DND-41 (cell line): ENCODE measurements at regions not wholly inside any gene's neighbourhood (a gene's known extent, or its start where the extent isn't known, plus 50 kb on each side); places are given as distances from the start of the nearest gene placed in this dataset.

Experiments
- ATAC-seq: fragments of 200-7000 bp; cut with Tn5 transposase; 3 replicates; pipeline ENCODE4 v1.9.1; 2021; ENCODE audit warnings: low read depth; ENCODE audit not compliant: insufficient read depth
- DNase-seq: peaks from one replicate; pipeline ENCODE4 v3.0.0-alpha.2; 2020
- H2AFZ ChIP-seq: 2 replicates; pipeline ENCODE4 v1.6.0; 2012; ENCODE audit warnings: low read depth, low read length
- H3K27ac ChIP-seq: 2 replicates; pipeline ENCODE4 v1.5.1; 2012; ENCODE audit warnings: low read length, inconsistent platforms
- H3K27me3 ChIP-seq: fragments of 200-600 bp; sonication (generic); 2 replicates; pipeline ENCODE4 v1.6.0; 2012; ENCODE audit warnings: low read length, mild to moderate bottlenecking, inconsistent platforms; ENCODE audit not compliant: insufficient read depth, poor library complexity
- H3K36me3 ChIP-seq: 2 replicates; pipeline ENCODE4 v1.5.1; 2012; ENCODE audit warnings: low read length, inconsistent platforms; ENCODE audit not compliant: insufficient read depth
- H3K4me1 ChIP-seq: 2 replicates; pipeline ENCODE4 v1.5.1; 2012; ENCODE audit warnings: mild to moderate bottlenecking, low read length; ENCODE audit not compliant: insufficient read depth
- H3K4me2 ChIP-seq: 2 replicates; pipeline ENCODE4 v1.6.0; 2012; ENCODE audit warnings: mild to moderate bottlenecking, moderate library complexity, low read length, inconsistent platforms; ENCODE audit not compliant: insufficient read depth
- H3K4me3 ChIP-seq, 2 experiments: fragments of 200-600 bp in 1 of 2; shearing (Covaris generic) in 1 of 2; 2 replicates each; pipeline ENCODE4 v1.5.1; 2012 to 2016; ENCODE audit warnings: inconsistent platforms in 2 of 2, low read length in 2 of 2, mild to moderate bottlenecking in 2 of 2, low read depth in 1 of 2, moderate library complexity in 1 of 2
- H3K79me2 ChIP-seq: 2 replicates; pipeline ENCODE4 v1.6.0; 2012; ENCODE audit warnings: low read length, inconsistent platforms; ENCODE audit not compliant: insufficient read depth
- H3K9ac ChIP-seq: 2 replicates; pipeline ENCODE4 v1.6.0; 2012; ENCODE audit warnings: low read depth, mild to moderate bottlenecking, inconsistent platforms, low read length, moderate library complexity
- H3K9me3 ChIP-seq: 2 replicates; pipeline ENCODE4 v1.5.1; 2012; ENCODE audit warnings: low read length, moderate library complexity, mild to moderate bottlenecking, inconsistent platforms; ENCODE audit not compliant: insufficient read depth, severe bottlenecking
- H4K20me1 ChIP-seq: 2 replicates; pipeline ENCODE4 v1.6.0; 2012; ENCODE audit warnings: low read length; ENCODE audit not compliant: insufficient read depth
- EZH2 ChIP-seq: IDR thresholded peaks from 3 replicates; pipeline ENCODE4 v1.6.1; 2012; ENCODE audit warnings: borderline replicate concordance, low read depth, mild to moderate bottlenecking, moderate library complexity, low read length, inconsistent platforms; ENCODE audit not compliant: severe bottlenecking
- TF ChIP-seq, protein P1 (sequence below): IDR thresholded peaks from 2 replicates; pipeline ENCODE4 v1.5.1; 2012; ENCODE audit warnings: borderline replicate concordance, low read length, moderate library complexity, mild to moderate bottlenecking; ENCODE audit not compliant: poor library complexity, severe bottlenecking; ENCODE audit errors: extremely low read depth

DNA sequence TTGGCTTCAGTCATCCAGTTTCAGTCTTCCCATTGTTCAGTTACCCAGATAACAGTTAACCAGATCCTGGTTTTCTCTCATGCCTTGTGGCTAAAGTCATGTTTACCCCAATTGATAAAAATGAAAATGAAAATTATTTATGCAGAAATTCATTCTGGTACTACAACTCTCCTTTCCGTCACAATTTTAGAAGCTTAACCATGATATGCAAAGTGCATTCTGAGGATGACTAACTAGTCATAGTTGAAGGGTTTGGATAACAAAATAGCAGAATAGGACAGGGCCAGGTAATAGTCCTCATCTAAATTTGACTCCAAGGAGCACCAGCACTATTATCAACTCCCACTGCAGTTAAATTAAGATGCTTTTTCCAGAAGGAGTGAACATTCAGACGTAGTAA lies 94.7 kb downstream of the NTMT2 start:
- H3K4me1 ChIP-seq, result no peaks in the 10 kb centered on the region
- no peak overlapping the region for H3K27ac ChIP-seq
- H2AFZ ChIP-seq, result no peak overlapping the region
- no peaks in the 10 kb centered on the region for H3K27me3 ChIP-seq
- H3K4me3 ChIP-seq, result no peak overlapping the region
- TF ChIP-seq EZH2, result no peak
- H3K4me2 ChIP-seq, result no peak overlapping the region
- H3K79me2 ChIP-seq, result no peaks in the 10 kb centered on the region
- no peak for ATAC-seq
- no peak for DNase-seq
- H3K9me3 ChIP-seq, result no peaks in the 10 kb centered on the region
- H3K36me3 ChIP-seq, result no peaks in the 10 kb centered on the region
- no peak overlapping the region for H3K9ac ChIP-seq
- no peaks in the 10 kb centered on the region for H4K20me1 ChIP-seq

DNA sequence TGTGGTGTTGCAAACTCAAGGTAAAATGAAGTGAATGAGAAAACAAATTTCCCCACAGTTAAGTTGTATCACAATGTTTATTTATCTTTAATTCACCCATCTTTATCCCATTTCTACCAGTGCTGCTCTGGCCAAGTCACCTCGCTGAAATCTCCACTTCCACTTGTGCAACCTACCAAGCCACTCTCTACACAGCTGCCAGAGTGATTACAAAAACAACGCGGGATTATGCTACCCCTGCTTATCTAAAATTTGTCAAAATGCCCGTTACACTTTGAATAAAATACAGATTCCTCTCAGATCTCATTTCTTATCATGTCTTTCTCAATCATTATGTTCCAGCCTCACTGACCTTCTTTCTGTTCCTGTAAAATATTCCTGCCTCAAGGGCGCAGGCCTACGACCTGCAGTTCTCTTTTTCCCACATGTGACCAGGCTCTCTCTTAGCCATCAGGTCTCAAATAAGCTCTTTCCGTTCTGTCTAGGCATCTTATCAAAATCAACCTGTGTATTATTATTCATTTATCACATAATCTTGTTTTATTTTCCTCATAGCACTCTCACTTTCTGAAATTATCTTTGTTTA lies 95.6 kb downstream of the NTMT2 start:
- ATAC-seq (no peak), DNase-seq (no peak)
- Histone ChIP-seq H3K9me3 (no peaks in the 10 kb centered on the region), H3K79me2 (no peaks in the 10 kb centered on the region), H3K36me3 (no peaks in the 10 kb centered on the region), H3K27ac (no peak overlapping the region), H2AFZ (no peak overlapping the region), H3K27me3 (no peaks in the 10 kb centered on the region), H3K4me3 (no peak overlapping the region), H3K9ac (no peak overlapping the region), H3K4me2 (no peak overlapping the region), H4K20me1 (no peaks in the 10 kb centered on the region), H3K4me1 (no peaks in the 10 kb centered on the region)
- no peak for TF ChIP-seq EZH2
- TF ChIP-seq, protein P1, sequence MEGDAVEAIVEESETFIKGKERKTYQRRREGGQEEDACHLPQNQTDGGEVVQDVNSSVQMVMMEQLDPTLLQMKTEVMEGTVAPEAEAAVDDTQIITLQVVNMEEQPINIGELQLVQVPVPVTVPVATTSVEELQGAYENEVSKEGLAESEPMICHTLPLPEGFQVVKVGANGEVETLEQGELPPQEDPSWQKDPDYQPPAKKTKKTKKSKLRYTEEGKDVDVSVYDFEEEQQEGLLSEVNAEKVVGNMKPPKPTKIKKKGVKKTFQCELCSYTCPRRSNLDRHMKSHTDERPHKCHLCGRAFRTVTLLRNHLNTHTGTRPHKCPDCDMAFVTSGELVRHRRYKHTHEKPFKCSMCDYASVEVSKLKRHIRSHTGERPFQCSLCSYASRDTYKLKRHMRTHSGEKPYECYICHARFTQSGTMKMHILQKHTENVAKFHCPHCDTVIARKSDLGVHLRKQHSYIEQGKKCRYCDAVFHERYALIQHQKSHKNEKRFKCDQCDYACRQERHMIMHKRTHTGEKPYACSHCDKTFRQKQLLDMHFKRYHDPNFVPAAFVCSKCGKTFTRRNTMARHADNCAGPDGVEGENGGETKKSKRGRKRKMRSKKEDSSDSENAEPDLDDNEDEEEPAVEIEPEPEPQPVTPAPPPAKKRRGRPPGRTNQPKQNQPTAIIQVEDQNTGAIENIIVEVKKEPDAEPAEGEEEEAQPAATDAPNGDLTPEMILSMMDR, result no peak

DNA sequence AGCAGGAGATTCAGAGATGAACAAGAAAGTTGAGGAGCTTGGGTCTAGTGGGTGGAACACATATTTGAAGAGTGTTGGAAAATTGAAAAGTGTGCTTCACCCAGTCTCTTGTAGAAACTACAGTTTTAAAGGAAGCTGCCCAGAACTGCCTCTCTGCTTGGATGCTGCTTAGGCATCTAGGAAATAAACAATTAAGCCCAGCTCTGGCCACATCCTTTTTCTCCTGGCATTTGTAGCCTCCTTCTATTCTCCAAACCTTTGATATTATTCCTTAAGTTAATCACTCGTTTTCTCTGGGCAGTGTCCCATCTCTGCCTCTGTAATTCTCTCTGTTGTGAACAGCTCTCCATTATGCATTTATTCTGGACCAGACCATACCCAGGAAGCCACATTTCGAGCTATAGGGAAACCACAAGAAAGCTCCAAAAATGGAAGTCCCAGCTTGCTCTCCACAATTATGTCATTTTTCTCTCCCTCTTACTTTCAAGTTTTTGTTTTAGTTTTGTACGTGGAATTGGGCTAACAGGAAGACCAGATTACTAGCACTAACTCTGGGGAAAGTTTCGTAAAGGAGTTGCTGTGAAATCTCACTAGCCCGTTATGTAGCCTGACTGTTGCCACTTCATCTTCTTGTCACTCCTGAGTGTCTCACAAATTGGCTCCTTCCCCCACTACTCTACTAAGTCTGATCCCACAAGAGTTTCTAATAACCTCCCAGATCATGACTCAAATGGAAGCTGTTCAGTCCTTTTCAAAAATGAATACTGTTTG lies 102.2 kb downstream of the NTMT2 start:
- TF ChIP-seq, protein P1, result no peak
- no peak for TF ChIP-seq EZH2
- Histone ChIP-seq H3K36me3 (no peaks in the 10 kb centered on the region), H3K4me1 (peaks cover 27% of the 10 kb centered on the region), H3K4me2 (peak overlapping the region; percentile 59), H3K9ac (peak overlapping the region; percentile 27), H3K27me3 (no peaks in the 10 kb centered on the region), H3K4me3 (peak overlapping the region in 1 of 2 experiments; percentile 40; a peak in 2 of 4 replicates), H2AFZ (peak overlapping the region; percentile 65), H3K79me2 (no peaks in the 10 kb centered on the region), H4K20me1 (no peaks in the 10 kb centered on the region), H3K27ac (peak overlapping the region; percentile 78), H3K9me3 (peaks cover 1% of the 10 kb centered on the region)
- ATAC-seq (peak; percentile 93), DNase-seq (peak; percentile 45)

DNA sequence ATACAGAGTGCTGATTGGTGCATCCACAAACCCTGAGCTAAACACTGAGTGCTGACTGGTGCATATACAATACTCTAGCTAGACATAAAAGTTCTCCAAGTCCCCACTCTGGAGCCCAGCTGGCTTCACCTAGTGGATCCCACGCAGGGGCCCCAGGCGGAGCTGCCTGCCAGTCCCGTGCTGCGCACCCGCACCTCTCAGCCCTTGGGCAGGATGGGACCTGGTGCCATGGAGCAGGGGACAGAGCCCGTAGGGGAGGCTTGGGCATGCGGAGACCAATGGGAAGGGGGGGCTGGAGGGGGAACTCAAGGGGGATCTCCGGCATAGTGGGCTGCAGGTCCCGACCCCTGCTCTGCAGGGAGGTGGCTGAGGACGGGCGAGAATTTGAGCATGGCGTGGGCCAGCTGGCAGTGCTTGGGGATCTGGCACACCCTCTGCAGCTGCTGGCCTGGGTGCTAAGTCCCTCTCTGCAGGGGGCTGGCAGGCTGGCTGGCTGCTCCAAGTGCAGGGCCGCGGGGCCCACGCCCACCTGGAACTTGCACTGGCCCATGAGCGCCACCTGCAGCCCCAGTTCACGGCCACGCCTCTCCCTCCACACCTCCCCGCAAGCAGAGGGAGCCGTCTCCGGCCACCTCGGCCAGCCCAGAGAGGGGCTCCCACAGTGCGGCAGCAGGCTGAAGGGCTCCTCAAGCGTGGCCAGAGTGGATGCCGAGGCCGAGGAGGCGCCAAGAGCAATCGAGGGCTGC lies 104.9 kb downstream of the NTMT2 start:
- TF ChIP-seq, protein P1, result no peak
- TF ChIP-seq EZH2, result no peak
- Histone ChIP-seq H3K27me3 (no peaks in the 10 kb centered on the region), H3K9me3 (peaks cover 1% of the 10 kb centered on the region), H3K9ac (no peak overlapping the region), H3K4me2 (no peak overlapping the region), H3K4me3 (no peak overlapping the region), H3K79me2 (no peaks in the 10 kb centered on the region), H4K20me1 (no peaks in the 10 kb centered on the region), H3K36me3 (no peaks in the 10 kb centered on the region), H3K4me1 (peaks cover 27% of the 10 kb centered on the region), H2AFZ (no peak overlapping the region), H3K27ac (no peak overlapping the region)
- no peak for ATAC-seq
- no peak for DNase-seq
